Fibroblast of lung (primary cell): ENCODE measurements at regions not wholly inside any gene's neighbourhood (a gene's known extent, or its start where the extent isn't known, plus 50 kb on each side); places are given as distances from the start of the nearest gene placed in this dataset.

Experiments
- DNase-seq, 2 donors: peaks; one replicate each; pipeline versions ENCODE4 v3.0.0 to v3.0.0-alpha.2; 2010; ENCODE audit warnings: low read depth in 2 of 2
- H2AFZ ChIP-seq: 2 replicates; pipeline ENCODE4 v1.5.1; 2012; ENCODE audit warnings: low read length, control low read depth, inconsistent platforms
- H3K27ac ChIP-seq: 2 replicates; pipeline ENCODE4 v1.5.1; 2011; ENCODE audit warnings: low read length, control low read depth; ENCODE audit not compliant: insufficient read depth
- H3K27me3 ChIP-seq: 2 replicates; pipeline ENCODE4 v1.5.1; 2011; ENCODE audit warnings: mild to moderate bottlenecking, low read length; ENCODE audit not compliant: control insufficient read depth, insufficient read depth
- H3K36me3 ChIP-seq: 2 replicates; pipeline ENCODE4 v1.5.1; 2011; ENCODE audit warnings: low read length; ENCODE audit not compliant: control insufficient read depth, insufficient read depth
- H3K4me1 ChIP-seq: 2 replicates; pipeline ENCODE4 v1.5.1; 2011; ENCODE audit warnings: low read length; ENCODE audit not compliant: control insufficient read depth, insufficient read depth; ENCODE audit errors: extremely low read depth
- H3K4me2 ChIP-seq: 2 replicates; pipeline ENCODE4 v1.5.1; 2011; ENCODE audit warnings: low read length, control low read depth; ENCODE audit not compliant: insufficient read depth; ENCODE audit errors: extremely low read depth
- H3K4me3 ChIP-seq, 4 experiments: fragments of 200-600 bp in 1 of 4; sonication (generic) in 1 of 4; replicated peaks in 1 of 4; 2 replicates each; pipeline ENCODE4 v1.5.1; 2011 to 2016; ENCODE audit warnings: low read length in 4 of 4, low read depth in 3 of 4, mild to moderate bottlenecking in 3 of 4, control low read depth in 2 of 4, inconsistent platforms in 1 of 4, mixed read lengths in 1 of 4; ENCODE audit not compliant: insufficient read depth in 1 of 4; ENCODE audit errors: control extremely low read depth in 1 of 4
- H3K79me2 ChIP-seq: 2 replicates; pipeline ENCODE4 v1.5.1; 2012; ENCODE audit warnings: mild to moderate bottlenecking, low read length, inconsistent platforms; ENCODE audit not compliant: control insufficient read depth, insufficient read depth
- H3K9ac ChIP-seq: 2 replicates; pipeline ENCODE4 v1.5.1; 2011; ENCODE audit warnings: mild to moderate bottlenecking, low read length, control low read depth; ENCODE audit not compliant: insufficient read depth
- H3K9me3 ChIP-seq: 2 replicates; pipeline ENCODE4 v1.5.1; 2012; ENCODE audit warnings: low read depth, low read length; ENCODE audit not compliant: control insufficient read depth, insufficient read depth
- H4K20me1 ChIP-seq: 2 replicates; pipeline ENCODE4 v1.5.1; 2011; ENCODE audit warnings: low read length; ENCODE audit not compliant: control insufficient read depth, insufficient read depth; ENCODE audit errors: extremely low read depth
- EZH2 ChIP-seq: IDR thresholded peaks from 2 replicates; pipeline ENCODE4 v1.5.1; 2012; ENCODE audit warnings: low read length, control low read depth, mild to moderate bottlenecking; ENCODE audit errors: missing control alignments
- TF ChIP-seq, protein P1 (sequence below), 2 donors: IDR thresholded peaks in 1 of 2; conservative IDR thresholded peaks in 1 of 2; 1 replicate in 1 of 2; 2 replicates in 1 of 2; pipeline ENCODE4 v1.5.1; 2011 to 2012; ENCODE audit warnings: low read length in 2 of 2, control low read depth in 1 of 2, inconsistent platforms in 1 of 2, low read depth in 1 of 2, mild to moderate bottlenecking in 1 of 2

- Histone ChIP-seq H3K4me1 (no peaks in the 10 kb centered on the region), H3K4me3 (no peak overlapping the region), H4K20me1 (no peaks in the 10 kb centered on the region), H3K27me3 (no peaks in the 10 kb centered on the region), H3K9ac (no peak overlapping the region), H3K36me3 (no peaks in the 10 kb centered on the region), H3K4me2 (no peak overlapping the region), H3K9me3 (no peaks in the 10 kb centered on the region), H2AFZ (no peak overlapping the region), H3K27ac (no peak overlapping the region), H3K79me2 (no peaks in the 10 kb centered on the region)
- TF ChIP-seq, protein P1, sequence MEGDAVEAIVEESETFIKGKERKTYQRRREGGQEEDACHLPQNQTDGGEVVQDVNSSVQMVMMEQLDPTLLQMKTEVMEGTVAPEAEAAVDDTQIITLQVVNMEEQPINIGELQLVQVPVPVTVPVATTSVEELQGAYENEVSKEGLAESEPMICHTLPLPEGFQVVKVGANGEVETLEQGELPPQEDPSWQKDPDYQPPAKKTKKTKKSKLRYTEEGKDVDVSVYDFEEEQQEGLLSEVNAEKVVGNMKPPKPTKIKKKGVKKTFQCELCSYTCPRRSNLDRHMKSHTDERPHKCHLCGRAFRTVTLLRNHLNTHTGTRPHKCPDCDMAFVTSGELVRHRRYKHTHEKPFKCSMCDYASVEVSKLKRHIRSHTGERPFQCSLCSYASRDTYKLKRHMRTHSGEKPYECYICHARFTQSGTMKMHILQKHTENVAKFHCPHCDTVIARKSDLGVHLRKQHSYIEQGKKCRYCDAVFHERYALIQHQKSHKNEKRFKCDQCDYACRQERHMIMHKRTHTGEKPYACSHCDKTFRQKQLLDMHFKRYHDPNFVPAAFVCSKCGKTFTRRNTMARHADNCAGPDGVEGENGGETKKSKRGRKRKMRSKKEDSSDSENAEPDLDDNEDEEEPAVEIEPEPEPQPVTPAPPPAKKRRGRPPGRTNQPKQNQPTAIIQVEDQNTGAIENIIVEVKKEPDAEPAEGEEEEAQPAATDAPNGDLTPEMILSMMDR (conservative IDR thresholded peaks at IDR 0.05 in 1 of 2, IDR thresholded peaks at IDR 0.05 in 1 of 2; ENCODE audit: low read depth in 1 of 2, low read length in 2 of 2) = no peak
- TF ChIP-seq EZH2 = no peak
- DNase-seq = no peak
Measured at GRCh38 chr4:180407275-180407885, 1835.8 kb upstream of the TENM3 start.

DNA sequence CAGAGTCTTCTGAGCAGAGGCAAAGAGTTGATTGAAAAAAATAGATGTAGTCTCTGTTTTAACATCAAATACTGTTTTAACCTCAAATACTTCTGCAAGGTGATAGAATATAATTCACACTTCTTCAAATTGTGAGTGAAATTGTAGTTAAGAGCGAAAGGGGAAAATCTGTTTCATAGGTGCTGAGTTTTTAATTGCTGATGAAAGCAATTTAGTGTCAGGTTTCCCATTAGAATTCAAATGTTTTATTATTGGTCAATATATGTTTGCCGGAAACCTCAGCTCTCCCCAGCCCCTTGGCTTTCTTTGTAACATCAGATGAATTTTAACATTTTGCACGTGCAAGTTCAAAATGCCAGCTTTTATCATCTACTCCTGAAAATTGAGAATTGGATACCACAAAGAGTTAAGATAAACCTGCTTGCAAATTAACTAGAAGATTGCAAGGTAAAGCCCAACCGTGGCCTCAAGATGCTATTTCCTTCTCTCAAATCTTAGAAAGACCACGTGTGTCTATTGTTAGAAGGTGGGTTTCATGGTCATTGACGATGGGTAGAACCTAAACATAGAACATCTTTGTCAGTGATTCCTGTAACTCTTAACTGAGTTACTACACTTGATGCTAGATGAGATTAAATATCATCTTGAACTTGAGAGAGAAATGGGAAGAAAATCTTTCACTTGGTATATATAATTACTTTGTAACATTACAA, 1824.2 kb upstream of the TENM3 start:
- no peak overlapping the region for H3K4me3 ChIP-seq
- no peaks in the 10 kb centered on the region for H3K36me3 ChIP-seq
- H3K79me2 ChIP-seq = no peaks in the 10 kb centered on the region
- H4K20me1 ChIP-seq = no peaks in the 10 kb centered on the region
- H2AFZ ChIP-seq = no peak overlapping the region
- DNase-seq = no peak
- TF ChIP-seq EZH2 = no peak
- TF ChIP-seq, protein P1 (conservative IDR thresholded peaks at IDR 0.05 in 1 of 2, IDR thresholded peaks at IDR 0.05 in 1 of 2; ENCODE audit: low read depth in 1 of 2, low read length in 2 of 2) = no peak
- no peak overlapping the region for H3K4me2 ChIP-seq
- no peaks in the 10 kb centered on the region for H3K4me1 ChIP-seq
- H3K9me3 ChIP-seq = no peaks in the 10 kb centered on the region
- no peaks in the 10 kb centered on the region for H3K27me3 ChIP-seq
- no peak overlapping the region for H3K27ac ChIP-seq
- no peak overlapping the region for H3K9ac ChIP-seq

GRCh38 chr4:180422989-180423711, 1820.1 kb upstream of the TENM3 start:
- Histone ChIP-seq H3K27me3 (no peaks in the 10 kb centered on the region), H2AFZ (no peak overlapping the region), H3K36me3 (no peaks in the 10 kb centered on the region), H4K20me1 (no peaks in the 10 kb centered on the region), H3K9ac (no peak overlapping the region), H3K9me3 (no peaks in the 10 kb centered on the region), H3K4me3 (no peak overlapping the region), H3K4me2 (no peak overlapping the region), H3K79me2 (no peaks in the 10 kb centered on the region), H3K27ac (no peak overlapping the region), H3K4me1 (no peaks in the 10 kb centered on the region)
- no peak for DNase-seq
- no peak for TF ChIP-seq EZH2
- TF ChIP-seq, protein P1 (conservative IDR thresholded peaks at IDR 0.05 in 1 of 2, IDR thresholded peaks at IDR 0.05 in 1 of 2; ENCODE audit: low read depth in 1 of 2, low read length in 2 of 2) = no peak
